ENCODE measurements at regions not wholly inside any gene's neighbourhood (a gene's known extent, or its start where the extent isn't known, plus 50 kb on each side); places are given as distances from the start of the nearest gene placed in this dataset.

GRCh38 chr10:84945791-84946190, 617.4 kb downstream of the CCSER2 start:
- TF ChIP-seq CTCF (IDR thresholded peaks at IDR 0.05) = no peak
- no peak for TF ChIP-seq POLR2A (IDR thresholded peaks at IDR 0.05; ENCODE audit: low read depth)
- TF ChIP-seq EP300 (IDR thresholded peaks at IDR 0.05) = no peak
- TF ChIP-seq POLR2AphosphoS5 (IDR thresholded peaks at IDR 0.05) = no peak
